ENCODE measurements at regions not wholly inside any gene's neighbourhood (a gene's known extent, or its start where the extent isn't known, plus 50 kb on each side); places are given as distances from the start of the nearest gene placed in this dataset.
A peak's percentile ranks its signal among the peaks of the same experiment; 100 is the strongest.
"Not testable (repeated sequence)": the region's sequence is repeated elsewhere in the genome, so short reads cannot be mapped to it uniquely, and the experiment has no call there.

DNA sequence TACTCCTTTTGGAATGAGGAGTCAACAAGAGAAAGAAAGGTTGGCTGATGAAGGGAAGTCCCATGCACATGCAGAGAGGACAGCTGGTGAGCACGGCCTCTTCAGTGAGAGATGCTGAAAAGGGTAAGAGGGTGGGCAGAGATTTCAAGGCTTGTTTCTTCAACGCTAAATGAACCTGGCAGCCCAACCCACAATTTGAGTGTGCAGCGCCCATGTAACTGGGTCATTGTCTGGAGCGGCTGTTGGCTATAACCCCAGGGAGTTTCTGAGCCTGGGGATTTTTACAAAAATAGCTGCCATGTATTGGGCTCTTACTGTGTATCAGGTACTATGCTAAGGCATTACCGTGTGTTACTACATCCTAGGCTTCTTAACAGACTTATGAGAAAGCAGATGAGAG lies 594.1 kb downstream of the ETS1 start:
- DNase-seq (ENCODE audit: low spot score in 2 of 2), result no peak
- no peak for ATAC-seq (ENCODE audit: low read depth)
- Mint-ChIP-seq H3K9me3 (no peaks in the 10 kb centered on the region), H3K27ac (no peak overlapping the region), H3K4me3 (no peak overlapping the region), H3K4me1 (no peaks in the 10 kb centered on the region), H3K36me3 (no peaks in the 10 kb centered on the region), H3K27me3 (peaks cover 2% of the 10 kb centered on the region)

DNA sequence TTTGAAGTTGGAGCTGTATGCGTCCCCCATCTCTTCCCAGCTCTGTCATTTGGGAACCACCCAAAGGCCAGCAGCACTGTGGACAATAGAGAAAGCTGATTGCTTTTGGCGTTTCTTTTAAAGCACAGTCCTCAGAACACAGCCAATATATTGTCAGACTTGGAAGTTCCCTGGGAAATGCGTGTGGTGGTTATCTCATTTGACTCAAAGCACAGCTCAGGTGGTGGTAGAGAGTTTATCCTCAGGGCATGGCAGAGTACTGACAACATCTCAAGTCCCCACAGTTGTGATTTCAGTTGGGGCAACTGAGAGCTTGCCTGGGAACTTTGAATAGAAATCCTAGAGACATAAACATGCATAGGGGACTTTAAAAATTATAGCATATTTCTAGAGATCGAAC lies 601.3 kb downstream of the ETS1 start:
- H3K4me1 Mint-ChIP-seq, result no peaks in the 10 kb centered on the region
- H3K9me3 Mint-ChIP-seq, result peaks cover 5% of the 10 kb centered on the region
- no peak overlapping the region for H3K27ac Mint-ChIP-seq
- DNase-seq (ENCODE audit: low spot score in 2 of 2), result no peak
- H3K27me3 Mint-ChIP-seq, result peaks cover 2% of the 10 kb centered on the region
- H3K4me3 Mint-ChIP-seq, result no peak overlapping the region
- no peak for ATAC-seq (ENCODE audit: low read depth)
- peaks cover 2% of the 10 kb centered on the region for H3K36me3 Mint-ChIP-seq

DNA sequence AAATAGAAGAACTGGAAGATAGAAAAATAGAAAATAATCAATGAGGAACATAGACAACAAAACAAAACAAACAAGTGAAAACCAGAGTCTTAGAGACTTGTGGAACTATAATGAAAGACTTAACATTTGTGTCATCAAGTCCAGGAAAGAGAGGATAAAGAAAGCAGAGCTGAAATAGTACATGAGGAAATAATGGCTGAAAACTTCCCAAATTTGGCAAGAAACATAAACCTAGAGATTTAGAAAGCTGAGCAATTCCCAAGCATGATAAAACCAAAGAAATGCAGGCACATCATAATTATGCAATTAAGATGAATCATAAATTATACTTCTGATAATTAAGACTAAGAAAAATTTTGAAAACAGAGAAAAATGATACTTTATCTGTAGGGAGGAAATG lies 614.5 kb downstream of the ETS1 start:
- ATAC-seq (ENCODE audit: low read depth) (no peak), DNase-seq (ENCODE audit: low spot score in 2 of 2) (no peak)
- peaks cover 2% of the 10 kb centered on the region for H3K27me3 Mint-ChIP-seq
- no peaks in the 10 kb centered on the region for H3K36me3 Mint-ChIP-seq
- no peaks in the 10 kb centered on the region for H3K4me1 Mint-ChIP-seq
- H3K27ac Mint-ChIP-seq, result no peak overlapping the region
- H3K9me3 Mint-ChIP-seq, result peaks cover 4% of the 10 kb centered on the region
- H3K4me3 Mint-ChIP-seq, result no peak overlapping the region

DNA sequence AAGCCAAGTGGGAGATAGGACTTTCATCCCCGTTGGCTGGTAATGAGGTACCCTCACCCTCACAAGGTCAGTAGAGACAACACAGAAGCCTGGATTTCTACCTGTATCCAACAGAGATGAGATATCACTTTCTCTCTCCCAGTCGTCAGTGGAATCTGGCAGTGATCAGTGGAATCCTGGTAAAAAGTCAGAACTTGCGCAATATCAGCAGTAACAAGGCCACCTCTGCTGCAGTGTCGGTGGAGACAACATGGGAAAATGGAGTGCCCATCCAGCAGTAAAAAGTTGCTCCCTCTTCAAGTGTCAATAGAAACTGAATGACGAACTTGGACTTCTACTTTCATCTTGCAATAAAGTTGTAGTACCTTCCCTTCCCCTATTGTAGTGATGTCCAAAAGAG lies 615.9 kb downstream of the ETS1 start:
- Mint-ChIP-seq H3K36me3 (no peaks in the 10 kb centered on the region), H3K27me3 (peaks cover 4% of the 10 kb centered on the region), H3K4me1 (no peaks in the 10 kb centered on the region), H3K9me3 (peaks cover 1% of the 10 kb centered on the region), H3K27ac (no peak overlapping the region), H3K4me3 (no peak overlapping the region)
- ATAC-seq (ENCODE audit: low read depth) (no peak), DNase-seq (ENCODE audit: low spot score in 2 of 2) (no peak)

GRCh38 chr11:127966821-127967220 lies 620.5 kb downstream of the ETS1 start:
- DNase-seq (ENCODE audit: low spot score in 2 of 2) (no peak), ATAC-seq (ENCODE audit: low read depth) (no peak)
- Mint-ChIP-seq H3K27ac (no peak overlapping the region), H3K36me3 (no peaks in the 10 kb centered on the region), H3K4me3 (no peak overlapping the region), H3K27me3 (peaks cover 4% of the 10 kb centered on the region), H3K9me3 (no peaks in the 10 kb centered on the region), H3K4me1 (no peaks in the 10 kb centered on the region)

- Mint-ChIP-seq H3K27me3 (peaks cover 4% of the 10 kb centered on the region), H3K4me1 (no peaks in the 10 kb centered on the region), H3K27ac (no peak overlapping the region), H3K4me3 (no peak overlapping the region), H3K36me3 (no peaks in the 10 kb centered on the region), H3K9me3 (no peaks in the 10 kb centered on the region)
- DNase-seq (ENCODE audit: low spot score in 2 of 2), result no peak
- ATAC-seq (ENCODE audit: low read depth), result no peak
Measured at GRCh38 chr11:127965939-127966668, 621.3 kb downstream of the ETS1 start.

DNA sequence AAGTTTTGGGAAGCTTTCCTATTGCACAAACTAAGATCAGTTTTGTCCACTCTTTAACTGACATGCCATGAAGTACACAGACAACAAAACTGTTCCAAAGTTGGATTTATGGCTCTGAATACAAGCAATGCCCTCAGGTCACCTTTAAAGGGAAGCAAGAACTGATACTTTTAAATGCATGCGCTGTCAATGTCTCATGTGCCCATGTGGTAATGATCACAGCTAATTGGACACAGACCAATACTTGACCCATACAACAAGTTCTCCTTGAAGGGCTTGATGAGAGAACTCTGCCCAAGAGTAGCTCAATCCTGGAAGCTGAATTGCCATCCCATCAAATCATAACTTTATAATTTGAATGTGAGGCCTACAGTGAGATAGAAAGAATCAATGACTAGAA lies 624.9 kb downstream of the ETS1 start:
- peaks cover 1% of the 10 kb centered on the region for H3K27me3 Mint-ChIP-seq
- H3K9me3 Mint-ChIP-seq, result no peaks in the 10 kb centered on the region
- H3K4me3 Mint-ChIP-seq, result no peak overlapping the region
- no peaks in the 10 kb centered on the region for H3K4me1 Mint-ChIP-seq
- DNase-seq (ENCODE audit: low spot score in 2 of 2), result no peak
- ATAC-seq (ENCODE audit: low read depth), result no peak
- no peak overlapping the region for H3K27ac Mint-ChIP-seq
- no peaks in the 10 kb centered on the region for H3K36me3 Mint-ChIP-seq

- no peaks in the 10 kb centered on the region for H3K4me1 Mint-ChIP-seq
- no peak overlapping the region for H3K4me3 Mint-ChIP-seq
- ATAC-seq (ENCODE audit: low read depth) (no peak), DNase-seq (ENCODE audit: low spot score in 2 of 2) (no peak)
- H3K36me3 Mint-ChIP-seq, result no peaks in the 10 kb centered on the region
- H3K9me3 Mint-ChIP-seq, result peaks cover 4% of the 10 kb centered on the region
- no peak overlapping the region for H3K27ac Mint-ChIP-seq
- peaks cover 3% of the 10 kb centered on the region for H3K27me3 Mint-ChIP-seq
Measured at GRCh38 chr11:127950162-127950561, 637.2 kb downstream of the ETS1 start.

GRCh38 chr11:127943763-127944162 lies 643.6 kb downstream of the ETS1 start:
- DNase-seq (ENCODE audit: low spot score in 2 of 2) (no peak), ATAC-seq (ENCODE audit: low read depth) (no peak)
- H3K4me3 Mint-ChIP-seq, result no peak overlapping the region
- H3K27me3 Mint-ChIP-seq, result peaks cover 2% of the 10 kb centered on the region
- no peaks in the 10 kb centered on the region for H3K4me1 Mint-ChIP-seq
- H3K36me3 Mint-ChIP-seq, result no peaks in the 10 kb centered on the region
- H3K9me3 Mint-ChIP-seq, result peaks cover 2% of the 10 kb centered on the region
- no peak overlapping the region for H3K27ac Mint-ChIP-seq

DNA sequence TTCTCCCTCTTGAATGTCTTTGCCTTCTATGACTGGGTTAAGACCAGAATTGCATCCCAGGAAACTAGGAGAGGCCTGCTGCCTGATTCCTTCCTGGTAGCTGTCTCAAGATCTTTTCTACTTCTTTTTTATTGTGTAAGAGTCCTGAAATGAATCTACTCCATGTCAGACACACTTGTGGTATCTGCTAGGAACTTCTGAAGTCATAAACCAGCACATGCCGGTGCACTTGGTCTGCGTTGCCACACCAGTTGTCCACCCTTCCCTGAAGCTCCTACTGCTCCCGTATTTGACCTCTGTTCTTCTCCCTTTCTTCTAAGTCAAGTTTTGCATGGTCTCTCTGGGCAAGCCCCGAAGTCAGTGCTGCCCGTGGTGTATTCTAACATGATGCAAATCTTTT lies 644.2 kb downstream of the ETS1 start:
- Mint-ChIP-seq H3K4me3 (no peak overlapping the region), H3K27me3 (no peaks in the 10 kb centered on the region), H3K4me1 (no peaks in the 10 kb centered on the region), H3K36me3 (no peaks in the 10 kb centered on the region), H3K9me3 (peaks cover 2% of the 10 kb centered on the region), H3K27ac (no peak overlapping the region)
- no peak for DNase-seq (ENCODE audit: low spot score in 2 of 2)
- ATAC-seq (ENCODE audit: low read depth), result no peak

DNA sequence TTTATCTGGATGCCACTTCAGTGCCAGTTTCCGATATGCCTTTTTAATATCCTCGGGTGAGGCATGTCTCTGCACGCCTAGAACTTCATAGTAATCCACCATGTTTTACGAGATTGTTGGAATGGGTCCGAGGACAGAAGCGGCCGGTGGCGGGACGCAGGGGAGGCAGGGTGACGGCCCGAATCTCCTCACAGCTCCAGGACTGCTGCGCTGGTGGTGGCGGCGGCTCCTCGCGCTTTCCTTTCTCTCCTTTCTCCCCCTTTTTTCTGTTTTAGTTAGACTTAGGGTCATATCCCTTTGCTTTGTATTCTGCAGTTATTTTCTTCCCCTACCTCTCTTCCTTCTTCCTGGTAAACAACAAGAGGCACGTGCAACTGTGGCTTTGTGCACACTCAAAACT lies 645.8 kb downstream of the ETS1 start:
- not testable (repeated sequence) for H3K9me3 Mint-ChIP-seq; DNase-seq (ENCODE audit: low spot score in 2 of 2); H3K27me3 Mint-ChIP-seq; H3K36me3 Mint-ChIP-seq; H3K27ac Mint-ChIP-seq; H3K4me3 Mint-ChIP-seq; H3K4me1 Mint-ChIP-seq
- peak; percentile 60 for ATAC-seq (ENCODE audit: low read depth)

DNA sequence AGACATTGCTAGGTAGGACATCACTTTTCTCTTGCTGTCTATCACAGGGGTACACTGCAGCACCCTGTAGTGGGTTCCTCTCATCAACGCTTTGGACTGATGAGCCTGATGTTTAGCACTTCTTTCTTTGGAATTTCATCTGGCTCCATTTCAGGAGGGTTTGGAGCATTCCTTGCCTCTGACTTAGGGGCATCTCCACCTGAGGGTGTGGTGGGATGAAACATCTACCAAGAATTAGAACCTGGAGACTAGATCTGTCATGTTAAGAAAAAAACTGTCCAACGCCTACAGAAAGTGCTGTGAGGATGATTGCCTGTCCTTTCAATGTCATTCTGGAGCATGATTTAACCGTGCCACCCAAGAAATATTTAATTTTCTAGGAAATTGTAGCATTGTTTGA lies 648.4 kb downstream of the ETS1 start:
- Mint-ChIP-seq H3K27me3 (no peaks in the 10 kb centered on the region), H3K27ac (no peak overlapping the region), H3K9me3 (peaks cover 2% of the 10 kb centered on the region), H3K36me3 (no peaks in the 10 kb centered on the region), H3K4me1 (no peaks in the 10 kb centered on the region), H3K4me3 (no peak overlapping the region)
- ATAC-seq (ENCODE audit: low read depth) (no peak), DNase-seq (ENCODE audit: low spot score in 2 of 2) (no peak)

GRCh38 chr11:127935081-127935480 lies 652.3 kb downstream of the ETS1 start:
- Mint-ChIP-seq H3K4me1 (no peaks in the 10 kb centered on the region), H3K27me3 (no peaks in the 10 kb centered on the region), H3K27ac (no peak overlapping the region), H3K36me3 (no peaks in the 10 kb centered on the region), H3K9me3 (no peaks in the 10 kb centered on the region), H3K4me3 (no peak overlapping the region)
- DNase-seq (ENCODE audit: low spot score in 2 of 2) (no peak), ATAC-seq (ENCODE audit: low read depth) (no peak)

GRCh38 chr11:127933961-127934360 lies 653.4 kb downstream of the ETS1 start:
- not testable (repeated sequence) for DNase-seq (ENCODE audit: low spot score in 2 of 2); H3K27me3 Mint-ChIP-seq; H3K36me3 Mint-ChIP-seq; ATAC-seq (ENCODE audit: low read depth); H3K9me3 Mint-ChIP-seq; H3K4me3 Mint-ChIP-seq; H3K27ac Mint-ChIP-seq; H3K4me1 Mint-ChIP-seq

DNA sequence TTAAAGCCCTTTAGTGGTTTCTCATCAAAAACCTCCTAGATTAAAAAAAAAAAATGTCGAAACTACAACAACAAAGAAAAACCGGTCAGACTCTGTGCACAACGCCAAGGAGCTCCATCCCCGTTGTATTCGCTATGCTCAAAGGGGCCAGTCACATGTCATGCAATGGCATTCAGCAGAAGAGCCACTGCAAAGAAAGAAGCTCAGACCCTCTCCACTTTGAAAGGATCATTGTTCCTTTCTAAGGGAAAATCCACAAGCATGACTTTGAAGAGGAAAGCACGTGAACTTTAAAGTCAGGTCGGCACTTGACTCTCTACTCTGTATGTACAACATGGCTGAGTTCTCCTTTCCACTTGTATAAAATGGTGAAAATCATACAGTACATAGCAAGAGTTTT lies 655.6 kb downstream of the ETS1 start:
- peaks cover 5% of the 10 kb centered on the region for H3K27me3 Mint-ChIP-seq
- no peaks in the 10 kb centered on the region for H3K4me1 Mint-ChIP-seq
- DNase-seq (ENCODE audit: low spot score in 2 of 2), result no peak
- H3K9me3 Mint-ChIP-seq, result no peaks in the 10 kb centered on the region
- H3K27ac Mint-ChIP-seq, result no peak overlapping the region
- H3K36me3 Mint-ChIP-seq, result no peaks in the 10 kb centered on the region
- ATAC-seq (ENCODE audit: low read depth), result no peak
- H3K4me3 Mint-ChIP-seq, result no peak overlapping the region
